HEK293T (cell line): ENCODE measurements at regions not wholly inside any gene's neighbourhood (a gene's known extent, or its start where the extent isn't known, plus 50 kb on each side); places are given as distances from the start of the nearest gene placed in this dataset.

Experiments
- CTCF ChIA-PET: fragments of 350-600 bp; formaldehyde crosslinking; extraction: SDS; loops from one replicate; lab custom pipeline; 2021; ENCODE audit warnings: antibody characterized with exemption, inconsistent platforms; lab: Yijun Ruan, JAX
- POLR2A ChIA-PET: fragments of 350-600 bp; formaldehyde crosslinking; extraction: SDS; loops from one replicate; lab custom pipeline; 2020; ENCODE audit warnings: antibody characterized with exemption, inconsistent platforms; lab: Yijun Ruan, JAX
- DNase-seq: peaks from one replicate; pipeline ENCODE4 v3.0.0; 2012; ENCODE audit warnings: mixed read lengths; ENCODE audit errors: extremely low spot score
- ARNT ChIP-seq: fragments of 450-650 bp; IDR thresholded peaks from 2 replicates; pipeline ENCODE4 v1.6.1; 2017; ENCODE audit warnings: mild to moderate bottlenecking
- BHLHE40 ChIP-seq: fragments of 450-650 bp; IDR thresholded peaks from 2 replicates; pipeline ENCODE4 v1.6.1; 2016; ENCODE audit warnings: mild to moderate bottlenecking, moderate library complexity, borderline replicate concordance
- CTBP1 ChIP-seq: fragments of 450-650 bp; IDR thresholded peaks from 2 replicates; pipeline ENCODE4 v1.6.1; 2016; ENCODE audit warnings: borderline replicate concordance
- ELF4 ChIP-seq: fragments of 450-650 bp; IDR thresholded peaks from 2 replicates; pipeline ENCODE4 v1.6.1; 2017; ENCODE audit warnings: antibody characterized with exemption
- FOXA1 ChIP-seq: fragments of 450-650 bp; IDR thresholded peaks from 2 replicates; pipeline ENCODE4 v1.6.1; 2016; ENCODE audit warnings: mild to moderate bottlenecking
- FOXK2 ChIP-seq: fragments of 450-650 bp; IDR thresholded peaks from 2 replicates; pipeline ENCODE4 v1.6.1; 2016; ENCODE audit warnings: mild to moderate bottlenecking
- FOXM1 ChIP-seq: fragments of 450-650 bp; IDR thresholded peaks from 2 replicates; pipeline ENCODE4 v1.6.1; 2017; ENCODE audit warnings: mild to moderate bottlenecking, borderline replicate concordance
- HDGF ChIP-seq: fragments of 450-650 bp; IDR thresholded peaks from 2 replicates; pipeline ENCODE4 v1.6.1; 2017; ENCODE audit warnings: antibody characterized with exemption, borderline replicate concordance
- L3MBTL2 ChIP-seq: fragments of 450-650 bp; conservative IDR thresholded peaks from 2 replicates; pipeline ENCODE4 v1.6.1; 2016; ENCODE audit warnings: mild to moderate bottlenecking
- LEF1 ChIP-seq: fragments of 450-650 bp; IDR thresholded peaks from 2 replicates; pipeline ENCODE4 v1.6.1; 2017; ENCODE audit warnings: mild to moderate bottlenecking, borderline replicate concordance
- NFRKB ChIP-seq: fragments of 450-650 bp; IDR thresholded peaks from 2 replicates; pipeline ENCODE4 v1.6.1; 2016; ENCODE audit warnings: mild to moderate bottlenecking, moderate library complexity
- PKNOX1 ChIP-seq: fragments of 450-650 bp; IDR thresholded peaks from 2 replicates; pipeline ENCODE4 v1.6.1; 2016
- SP1 ChIP-seq: fragments of 450-650 bp; IDR thresholded peaks from 2 replicates; pipeline ENCODE4 v1.6.1; 2017
- SUZ12 ChIP-seq: fragments of 450-650 bp; IDR thresholded peaks from 2 replicates; pipeline ENCODE4 v1.6.1; 2016; ENCODE audit warnings: mild to moderate bottlenecking
- TARDBP ChIP-seq: fragments of 450-650 bp; IDR thresholded peaks from 2 replicates; pipeline ENCODE4 v1.6.1; 2016
- ZNF384 ChIP-seq: fragments of 450-650 bp; IDR thresholded peaks from 2 replicates; pipeline ENCODE4 v1.6.1; 2016

- no peak for DNase-seq
- no peak for TF ChIP-seq FOXA1
- ChIA-PET CTCF (no interaction called here), POLR2A (no interaction called here)
These were observed 539.3 kb downstream of the MTRR start for GRCh38 chr5:8408258-8408657.

- no peak for DNase-seq
- POLR2A ChIA-PET = no interaction called here
- CTCF ChIA-PET = no interaction called here
- TF ChIP-seq CTBP1 = no peak
- no peak for TF ChIP-seq ARNT
- no peak for TF ChIP-seq ELF4
- TF ChIP-seq L3MBTL2 = no peak
These were observed 541.7 kb downstream of the MTRR start for GRCh38 chr5:8410618-8411017.

- ChIA-PET CTCF (no interaction called here), POLR2A (no interaction called here)
- TF ChIP-seq SUZ12 = no peak
- TF ChIP-seq CTBP1 = no peak
- TF ChIP-seq ARNT = no peak
- TF ChIP-seq LEF1 = no peak
- TF ChIP-seq PKNOX1 = no peak
- no peak for TF ChIP-seq ELF4
- no peak for TF ChIP-seq TARDBP
- TF ChIP-seq L3MBTL2 = no peak
- no peak for TF ChIP-seq ZNF384
- TF ChIP-seq SP1 = no peak
- TF ChIP-seq BHLHE40 = no peak
- no peak for DNase-seq
These were observed 545.0 kb downstream of the MTRR start for GRCh38 chr5:8413975-8414374.

- TF ChIP-seq L3MBTL2 = no peak
- no peak for DNase-seq
- ChIA-PET POLR2A (no interaction called here), CTCF (no interaction called here)
These were observed 548.5 kb downstream of the MTRR start for GRCh38 chr5:8417316-8418048.

GRCh38 chr5:8418049-8418426 is 549.1 kb downstream of the MTRR start:
- TF ChIP-seq ARNT (no peak), SUZ12 (no peak), ZNF384 (no peak), ELF4 (no peak), FOXM1 (no peak), FOXK2 (no peak), PKNOX1 (no peak), HDGF (no peak), SP1 (no peak), TARDBP (no peak), NFRKB (no peak)
- ChIA-PET CTCF (no interaction called here), POLR2A (no interaction called here)
- no peak for DNase-seq

- ChIA-PET POLR2A (interaction anchor here (1.4 kb wide), 1 partner anchor 28 kb away, joined by 4 read pairs; no protein-coding TSS in a partner anchor), CTCF (no interaction called here)
- TF ChIP-seq FOXK2 (no peak), FOXM1 (no peak), NFRKB (no peak), L3MBTL2 (no peak), SUZ12 (no peak), CTBP1 (no peak), SP1 (no peak), ELF4 (no peak), FOXA1 (no peak), ZNF384 (no peak), LEF1 (no peak), TARDBP (no peak), BHLHE40 (no peak), ARNT (no peak), PKNOX1 (no peak), HDGF (no peak)
- DNase-seq = no peak
These were observed 561.1 kb downstream of the MTRR start for GRCh38 chr5:8429778-8430758.

- ChIA-PET CTCF (no interaction called here), POLR2A (no interaction called here)
- DNase-seq = no peak
- TF ChIP-seq ARNT = no peak
- TF ChIP-seq LEF1 = no peak
- TF ChIP-seq SUZ12 = no peak
- no peak for TF ChIP-seq NFRKB
- TF ChIP-seq FOXK2 = no peak
- TF ChIP-seq SP1 = no peak
- TF ChIP-seq FOXM1 = no peak
- no peak for TF ChIP-seq L3MBTL2
These were observed 565.6 kb downstream of the MTRR start for GRCh38 chr5:8434501-8434900.
